ENCODE measurements at regions not wholly inside any gene's neighbourhood (a gene's known extent, or its start where the extent isn't known, plus 50 kb on each side); places are given as distances from the start of the nearest gene placed in this dataset.

DNA sequence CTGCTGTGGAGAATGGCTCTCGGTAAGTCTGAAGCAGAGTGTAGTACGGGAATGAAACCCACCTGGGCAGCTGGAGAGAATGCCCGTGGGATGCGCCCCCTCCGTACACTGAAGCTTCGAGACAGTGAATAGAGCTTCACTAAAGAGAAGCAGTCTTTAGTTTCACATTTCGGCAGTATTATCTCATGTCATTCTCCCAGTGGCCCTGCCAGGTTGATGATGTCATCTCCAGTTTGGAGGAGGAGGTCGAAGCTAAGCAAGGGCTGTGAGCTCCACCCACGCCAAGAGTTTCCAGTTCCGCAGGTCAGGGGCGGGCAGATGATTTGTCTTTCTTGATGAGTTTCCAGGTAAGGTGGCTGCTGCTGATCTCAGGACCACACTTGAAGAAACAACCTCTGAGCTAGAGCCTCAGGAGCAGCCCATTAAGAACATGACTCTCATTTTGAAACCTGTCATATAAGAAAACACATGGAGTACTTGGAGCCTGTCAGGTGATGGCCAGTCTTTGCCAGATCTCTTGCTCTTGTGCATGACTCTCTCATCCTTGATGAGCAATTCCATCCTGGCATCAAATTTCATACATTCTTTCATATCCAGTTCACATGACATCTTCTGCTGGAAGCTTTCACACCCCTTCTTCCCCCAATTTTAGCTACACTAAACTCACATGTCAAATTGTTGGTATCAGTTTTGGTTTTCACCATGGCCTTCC lies 475.0 kb downstream of the RNF144A start:
- DNase-seq, result no peak

DNA sequence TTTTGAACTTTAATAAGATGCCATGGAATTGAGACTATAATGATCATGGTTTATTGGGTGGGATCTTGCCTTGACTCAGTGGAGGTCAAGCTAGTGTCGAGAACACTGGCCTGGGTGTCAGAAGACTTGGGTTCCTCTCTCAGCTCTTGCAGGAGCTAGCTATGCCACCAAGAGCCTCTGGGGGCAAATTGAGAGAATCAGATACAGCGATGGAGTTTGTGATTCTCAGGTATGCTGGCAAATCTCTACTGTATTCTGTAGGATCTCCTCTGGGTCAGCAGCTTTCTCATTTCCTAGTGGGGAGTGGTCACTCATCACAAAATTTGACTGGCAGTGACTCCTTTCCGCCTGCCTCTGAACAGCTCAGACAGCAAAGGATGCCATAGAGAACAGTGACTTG lies 477.0 kb downstream of the RNF144A start:
- no peak for DNase-seq

DNA sequence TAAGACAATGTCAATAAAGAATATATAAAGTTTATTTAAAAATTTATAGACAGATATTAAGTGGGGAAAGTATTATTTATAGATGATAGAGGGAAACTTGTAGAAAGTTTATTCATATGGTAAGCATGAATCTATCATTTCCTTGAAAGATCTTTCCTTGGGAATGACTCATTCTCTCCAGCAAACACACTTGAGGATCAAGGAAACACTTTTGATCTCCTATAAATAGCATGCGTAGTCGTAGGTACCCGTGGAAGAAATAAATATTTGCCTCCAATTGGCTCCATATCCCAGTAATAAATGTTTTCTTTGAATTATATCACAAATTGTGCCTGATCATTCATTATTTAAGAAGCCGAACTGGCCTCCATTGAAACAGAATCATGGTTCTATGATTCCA lies 483.4 kb downstream of the RNF144A start:
- no peak for DNase-seq

DNA sequence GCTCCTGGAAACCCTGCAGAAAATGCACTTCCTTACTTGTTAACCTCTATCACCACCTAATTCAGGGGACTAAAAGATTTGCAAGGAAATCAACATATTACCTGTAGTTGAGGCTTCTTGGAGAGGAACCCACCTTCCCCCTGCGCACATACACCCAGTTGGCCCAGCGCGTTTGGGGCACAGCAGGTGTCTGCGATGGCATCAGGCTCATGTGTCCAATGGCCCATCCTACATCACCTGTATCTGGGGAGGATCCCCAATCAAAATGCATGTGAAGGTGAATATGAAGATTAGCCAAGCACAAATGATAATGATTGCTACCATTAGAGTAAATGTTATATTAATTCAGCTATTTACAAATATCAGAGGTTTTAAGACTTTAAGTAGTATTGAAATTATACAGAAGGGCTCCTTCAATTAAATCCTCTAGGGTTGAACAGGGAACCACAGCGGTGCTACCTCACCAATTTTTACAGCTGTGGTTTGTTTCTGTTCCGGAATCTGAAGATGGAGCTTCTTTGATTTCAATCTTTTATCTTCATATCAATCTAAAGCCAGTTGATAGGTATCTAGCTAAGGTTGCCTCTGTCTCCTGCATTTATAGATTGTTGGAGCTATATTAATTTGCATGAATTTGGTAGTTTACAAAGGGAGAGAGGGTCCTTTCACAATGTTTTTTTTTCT lies 486.0 kb downstream of the RNF144A start:
- no peak for DNase-seq

DNA sequence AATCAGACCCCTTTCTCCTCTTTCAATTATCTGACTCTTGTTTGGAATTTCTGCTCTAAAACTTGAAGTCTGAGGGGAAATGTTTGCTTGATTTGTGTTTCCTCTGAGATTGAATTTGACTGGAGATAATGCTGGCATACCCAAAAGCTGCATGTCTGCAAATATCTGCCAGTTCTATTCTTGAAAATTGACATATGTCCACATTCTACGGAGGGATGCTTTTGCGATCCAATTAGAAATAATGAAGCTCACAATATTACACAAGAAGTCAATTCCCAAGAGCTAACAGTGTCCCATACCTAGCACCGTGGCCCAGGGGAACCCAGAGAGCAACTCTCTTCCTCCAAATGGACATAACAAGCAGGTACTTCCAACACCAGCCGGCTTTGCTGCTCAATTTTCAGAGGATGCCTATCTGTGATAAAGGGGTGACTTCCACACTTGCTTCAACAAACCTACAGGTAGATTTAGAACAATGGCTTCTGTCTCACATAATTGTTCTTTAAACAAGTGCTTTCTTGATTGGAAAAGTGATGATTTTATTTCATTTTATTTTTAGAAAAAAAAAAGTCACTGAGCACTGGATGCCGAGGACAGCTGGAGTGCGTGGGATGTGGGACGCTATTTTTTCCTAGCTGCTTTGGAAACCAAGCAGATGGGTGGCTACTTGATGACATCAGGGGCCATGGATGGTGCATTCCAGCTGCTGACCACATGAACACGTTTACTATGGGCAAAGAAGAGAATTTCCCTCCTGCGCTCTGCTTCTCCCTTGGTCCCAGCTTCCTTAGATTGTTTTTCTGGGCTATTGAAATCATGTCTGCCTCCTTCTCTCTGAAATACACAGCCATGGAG lies 488.9 kb downstream of the RNF144A start:
- DNase-seq, result no peak

DNA sequence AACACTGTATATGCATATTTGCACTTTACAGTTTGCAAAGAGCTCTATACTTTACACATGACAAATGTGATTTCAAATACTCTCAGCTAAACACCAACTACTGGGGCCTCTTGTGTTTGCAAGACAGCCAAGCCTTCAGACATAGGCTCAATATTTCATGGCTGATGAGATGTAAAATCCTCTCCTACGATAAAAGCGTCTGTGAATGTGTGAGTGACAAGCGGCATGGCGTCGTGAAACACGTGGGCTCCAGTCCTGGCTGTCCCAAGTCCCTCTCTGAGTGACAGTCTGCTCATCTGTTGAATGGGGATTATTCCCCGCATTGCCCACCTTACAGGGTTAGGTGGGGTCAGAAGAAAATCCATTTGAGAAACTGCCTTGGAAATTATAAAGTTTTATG lies 489.8 kb downstream of the RNF144A start:
- no peak for DNase-seq

DNA sequence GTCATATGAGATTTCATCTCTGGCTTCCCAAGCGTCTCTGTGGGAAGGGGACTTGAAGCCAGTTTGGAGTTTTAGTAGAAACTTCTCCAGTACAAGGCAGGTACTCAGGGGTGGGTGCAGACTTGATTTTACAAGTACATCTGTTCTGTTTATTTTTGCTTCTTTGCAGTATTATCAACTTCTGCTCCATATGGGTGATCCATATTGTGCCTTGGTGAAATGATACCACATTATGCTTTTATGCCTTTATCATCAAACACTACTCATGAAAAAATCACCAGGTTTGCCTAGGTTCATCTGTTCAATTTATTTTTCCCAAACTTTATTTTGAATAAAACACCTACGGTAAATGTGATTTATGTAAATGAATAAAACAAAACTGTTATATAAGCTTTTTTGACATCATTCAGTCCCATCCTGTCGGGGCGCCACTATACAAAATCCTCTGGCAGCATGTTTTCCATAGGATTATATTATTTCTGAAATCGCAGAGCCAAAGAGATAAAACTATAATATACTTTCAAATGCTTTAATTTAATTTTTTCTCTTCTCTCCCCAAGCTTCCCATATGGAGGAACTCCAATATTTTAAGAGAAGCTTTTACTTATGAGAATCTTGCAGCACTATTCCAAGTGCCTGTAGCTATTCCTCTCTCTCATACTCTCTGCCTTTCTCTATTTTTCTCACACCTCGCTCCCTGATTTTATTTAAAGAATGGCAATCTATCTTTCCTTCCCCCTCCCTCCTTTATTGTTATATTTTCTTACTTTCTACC lies 490.9 kb downstream of the RNF144A start:
- DNase-seq, result no peak

DNA sequence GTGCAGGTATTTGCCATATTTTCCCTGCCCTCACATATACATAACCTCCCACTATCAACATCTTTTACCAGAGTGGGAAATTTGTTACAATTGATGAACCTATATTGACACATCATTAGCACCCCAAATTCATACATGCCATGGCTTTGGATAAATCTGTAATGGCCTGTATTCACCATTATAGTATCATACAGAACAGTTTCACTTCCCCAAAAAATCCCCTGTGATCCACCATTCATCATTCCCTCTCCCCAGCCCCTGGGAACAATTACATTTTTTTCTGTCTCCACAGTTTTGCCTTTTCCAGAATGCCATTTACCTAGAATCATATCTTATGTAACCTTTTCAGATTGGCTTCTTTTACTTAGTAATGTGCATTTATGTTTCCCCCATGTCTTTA lies 494.5 kb downstream of the RNF144A start:
- no peak for DNase-seq

DNA sequence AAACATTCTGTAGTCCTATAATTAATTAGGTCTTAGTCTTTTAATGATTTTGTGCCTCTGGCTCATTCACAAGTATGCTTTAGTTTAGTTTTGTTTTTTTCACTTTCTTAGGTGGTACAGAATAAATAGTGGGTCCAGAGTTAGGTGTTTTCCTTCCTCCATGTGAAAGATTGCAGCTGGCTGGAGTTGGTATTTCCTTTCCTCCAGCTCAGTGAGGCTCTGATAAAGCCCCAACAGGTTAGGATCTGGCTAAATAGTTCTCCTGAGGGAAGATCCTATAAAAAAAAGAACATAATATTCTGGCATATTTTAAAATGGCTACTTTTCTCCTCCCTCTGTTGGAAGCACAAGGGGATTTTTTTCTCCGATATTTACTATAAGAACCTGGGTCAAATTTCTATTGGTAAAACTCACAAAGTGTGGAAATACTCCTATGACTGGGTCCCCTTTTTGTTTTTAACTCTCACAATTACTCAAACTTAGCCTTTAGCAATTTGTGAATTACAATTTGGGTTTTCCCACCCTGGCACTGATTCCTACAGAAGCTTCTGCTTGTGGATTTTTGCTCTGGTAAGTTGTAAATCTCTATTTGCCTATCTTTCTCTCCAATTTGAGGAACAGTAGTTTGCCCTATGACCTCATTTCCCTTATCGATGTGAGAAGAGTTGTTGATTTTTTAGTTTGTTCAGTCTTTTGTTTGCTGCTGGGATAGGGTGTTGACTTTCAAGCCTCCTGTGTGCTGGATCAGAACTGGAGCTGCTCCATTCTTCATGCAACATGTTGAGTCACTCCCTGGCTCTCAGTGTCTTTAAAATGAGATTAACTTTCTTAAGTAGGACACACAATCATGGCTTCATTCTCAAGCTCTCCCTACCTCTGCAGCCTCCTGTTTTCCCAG lies 500.9 kb downstream of the RNF144A start:
- no peak for DNase-seq

DNA sequence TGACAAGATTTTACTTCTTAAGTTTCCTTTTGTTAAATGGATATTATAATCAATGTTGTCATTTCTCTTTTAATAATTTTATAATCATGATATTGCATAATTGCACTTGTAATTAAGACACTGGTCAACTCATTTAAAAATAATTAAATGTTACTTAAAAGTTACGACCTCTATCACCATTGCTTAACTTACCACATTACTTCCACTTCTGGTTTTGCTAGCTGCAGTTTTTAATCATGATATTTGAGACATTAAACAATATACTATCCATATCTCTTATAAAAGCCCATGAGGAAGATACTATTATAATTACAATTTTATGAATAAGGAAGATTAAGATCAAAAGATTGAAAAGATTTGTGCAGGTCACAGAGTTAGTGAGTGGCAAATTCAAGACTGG lies 502.0 kb downstream of the RNF144A start:
- no peak for DNase-seq

DNA sequence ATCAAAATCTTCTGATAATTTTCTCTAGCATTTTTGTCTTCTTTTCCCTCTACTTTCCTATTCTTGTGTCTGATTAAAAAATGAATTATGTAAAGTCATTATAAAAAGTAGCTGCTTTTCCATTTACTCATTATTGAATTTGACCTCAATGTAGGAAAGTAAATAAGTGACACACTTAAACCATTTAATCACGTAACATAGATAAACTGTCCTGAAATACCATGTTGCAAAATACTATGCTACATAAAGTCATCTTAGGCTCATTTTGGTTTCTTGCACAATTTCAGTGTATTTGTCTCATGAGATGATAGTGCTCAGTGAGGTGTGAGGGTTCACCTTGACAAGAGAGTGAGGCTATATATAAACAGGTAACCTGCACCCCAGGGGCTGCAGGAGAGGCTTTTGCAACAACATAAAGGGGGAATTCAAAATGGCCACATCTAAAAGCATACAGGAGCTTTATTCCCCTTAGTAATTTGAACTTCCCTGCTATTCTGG lies 502.7 kb downstream of the RNF144A start:
- no peak for DNase-seq

DNA sequence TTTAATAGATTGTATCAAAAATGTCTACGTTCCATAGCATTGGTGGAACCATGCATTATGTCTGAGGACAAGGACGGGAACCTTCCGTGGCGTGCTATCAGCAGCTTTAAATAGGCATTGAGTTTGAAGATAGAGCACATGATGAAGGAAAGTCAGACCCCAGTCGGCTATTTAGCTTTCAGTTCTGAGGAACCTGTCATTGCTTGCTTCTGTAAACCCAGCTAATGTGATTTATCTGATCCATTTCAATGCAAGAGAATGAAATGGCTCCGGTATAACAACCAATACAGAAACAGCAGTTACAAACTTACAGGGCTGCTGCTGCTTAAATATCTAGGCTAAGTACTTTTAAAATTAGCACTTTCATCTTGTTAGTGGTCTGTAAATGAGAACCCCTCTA lies 503.3 kb downstream of the RNF144A start:
- no peak for DNase-seq

DNA sequence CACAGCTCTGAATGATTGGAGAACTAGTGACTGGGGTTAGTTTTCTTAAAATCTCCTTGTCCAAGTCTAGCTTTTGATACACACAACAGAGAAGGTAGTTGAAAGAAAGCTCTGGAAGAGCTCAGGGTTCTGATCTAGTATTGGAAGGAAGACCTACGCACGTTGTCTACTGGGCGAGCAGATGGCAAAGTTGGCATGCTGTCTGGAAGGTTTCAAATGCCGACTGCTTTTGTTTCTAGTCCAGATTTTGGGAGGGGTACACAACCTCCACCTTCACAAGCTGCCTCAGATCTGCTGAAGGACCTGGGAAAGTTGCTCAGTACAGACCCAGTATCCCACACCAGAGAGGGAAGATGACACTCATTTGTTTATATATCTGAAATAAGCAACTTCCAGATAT lies 507.3 kb downstream of the RNF144A start:
- DNase-seq, result no peak

DNA sequence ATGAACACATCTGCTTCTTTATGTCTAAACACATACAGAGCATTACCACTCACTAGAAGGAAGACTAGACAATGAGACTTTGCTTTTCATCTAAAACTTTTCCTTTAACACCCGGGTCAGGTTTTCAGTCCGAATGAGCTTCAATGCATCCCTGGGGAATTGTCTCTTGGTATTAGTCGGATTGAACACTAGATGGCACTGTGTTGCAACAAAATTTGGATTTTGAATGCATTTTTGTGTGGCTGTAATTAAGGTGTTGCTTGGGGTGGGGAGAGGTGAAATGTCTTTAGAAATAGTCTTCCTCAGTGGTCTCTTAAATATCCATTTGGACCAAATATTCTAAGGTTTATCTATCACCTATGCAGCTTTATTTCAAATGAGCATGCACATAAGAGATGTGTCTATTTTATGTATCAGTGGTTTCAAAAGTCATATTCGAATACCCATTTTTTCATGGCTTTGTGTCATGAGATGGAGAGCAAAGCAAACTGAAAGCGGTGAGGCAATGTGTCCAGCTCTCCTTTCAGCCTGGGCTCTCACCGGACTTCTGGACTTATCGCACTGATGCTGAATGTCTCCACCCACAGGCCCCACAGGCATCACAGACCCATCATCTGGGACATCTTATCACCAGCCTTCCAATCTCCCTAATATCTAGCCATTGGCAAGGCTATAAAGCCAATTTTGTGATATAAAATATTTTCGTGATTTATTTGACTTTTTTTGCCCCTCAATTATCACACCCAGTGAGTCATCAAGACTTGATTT lies 510.3 kb downstream of the RNF144A start:
- peak; percentile 73 for DNase-seq

DNA sequence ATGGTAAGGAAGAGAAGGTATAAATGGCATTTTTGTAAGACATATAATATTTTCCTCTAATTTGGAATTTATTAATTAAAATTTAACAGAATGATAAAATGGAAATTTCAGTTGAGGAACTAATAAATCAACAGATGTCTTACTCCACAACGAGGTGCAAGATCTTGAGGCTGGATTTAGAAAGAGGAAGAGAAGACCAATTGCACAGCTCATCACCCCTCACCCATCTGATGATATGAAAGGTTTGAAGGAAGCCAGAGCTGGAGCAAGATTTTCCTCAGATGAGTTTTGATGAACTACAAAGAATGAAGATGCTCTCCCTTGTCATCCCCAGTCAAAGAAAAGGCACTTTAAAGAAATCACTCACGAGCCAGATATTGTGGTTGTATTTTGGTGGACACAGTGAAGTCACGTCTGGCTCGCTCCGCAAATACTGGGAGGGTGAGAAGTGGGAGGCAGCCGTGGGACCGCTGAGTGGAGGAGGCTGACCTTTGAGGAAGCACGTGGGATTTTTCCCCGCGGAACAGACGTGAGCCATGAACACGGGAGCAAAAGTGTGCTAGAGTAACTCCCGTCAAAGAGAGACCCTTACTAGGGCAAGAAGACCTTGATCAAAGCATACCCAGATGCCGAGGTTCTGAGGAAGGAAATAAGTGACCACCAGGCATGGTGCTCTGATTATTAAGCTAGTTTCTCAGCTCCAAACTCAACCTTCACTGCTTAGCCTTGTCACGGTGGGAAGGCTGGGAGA lies 511.4 kb downstream of the RNF144A start:
- DNase-seq, result no peak

DNA sequence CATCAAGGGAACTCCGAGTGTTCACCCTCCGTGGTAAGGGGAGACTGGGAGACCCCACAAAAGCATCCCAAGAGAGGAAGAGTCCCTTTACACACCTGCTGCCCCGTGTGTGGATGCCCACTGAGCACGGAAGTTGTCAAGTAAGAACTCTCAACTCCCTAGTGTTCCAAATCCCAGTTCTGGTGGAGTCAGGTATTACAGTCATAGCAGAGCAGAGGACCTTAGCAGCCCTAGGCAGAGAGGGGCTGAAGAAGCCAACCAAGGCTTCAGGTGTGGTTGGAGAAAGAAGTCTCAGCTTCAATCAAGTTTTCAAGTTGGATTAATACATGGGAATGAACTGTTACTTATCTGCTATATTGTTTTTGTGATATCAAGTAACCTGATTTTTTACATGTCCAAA lies 512.5 kb downstream of the RNF144A start:
- DNase-seq, result no peak

DNA sequence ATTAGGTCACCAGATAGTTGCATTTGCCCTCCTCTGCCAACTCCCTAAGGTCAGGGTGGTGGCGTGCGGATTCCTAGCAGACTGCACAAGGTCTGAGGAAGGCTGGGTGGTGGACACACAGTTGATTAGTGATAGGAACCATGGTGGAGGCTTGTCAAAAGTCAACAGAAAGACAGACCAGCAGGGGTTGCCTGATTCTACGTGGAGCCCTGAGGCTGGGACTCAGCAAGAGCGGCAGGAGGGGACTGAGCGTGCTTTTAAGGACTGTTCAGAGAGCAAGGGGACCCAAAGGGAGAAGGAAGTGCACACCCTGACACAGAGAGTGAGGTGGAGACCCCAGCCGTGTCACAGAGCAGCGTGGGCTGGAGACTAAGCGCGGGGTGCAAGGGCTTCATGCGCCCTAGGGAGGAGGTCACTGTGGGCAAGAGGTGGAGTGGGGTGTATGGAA lies 513.2 kb downstream of the RNF144A start:
- DNase-seq, result no peak

DNA sequence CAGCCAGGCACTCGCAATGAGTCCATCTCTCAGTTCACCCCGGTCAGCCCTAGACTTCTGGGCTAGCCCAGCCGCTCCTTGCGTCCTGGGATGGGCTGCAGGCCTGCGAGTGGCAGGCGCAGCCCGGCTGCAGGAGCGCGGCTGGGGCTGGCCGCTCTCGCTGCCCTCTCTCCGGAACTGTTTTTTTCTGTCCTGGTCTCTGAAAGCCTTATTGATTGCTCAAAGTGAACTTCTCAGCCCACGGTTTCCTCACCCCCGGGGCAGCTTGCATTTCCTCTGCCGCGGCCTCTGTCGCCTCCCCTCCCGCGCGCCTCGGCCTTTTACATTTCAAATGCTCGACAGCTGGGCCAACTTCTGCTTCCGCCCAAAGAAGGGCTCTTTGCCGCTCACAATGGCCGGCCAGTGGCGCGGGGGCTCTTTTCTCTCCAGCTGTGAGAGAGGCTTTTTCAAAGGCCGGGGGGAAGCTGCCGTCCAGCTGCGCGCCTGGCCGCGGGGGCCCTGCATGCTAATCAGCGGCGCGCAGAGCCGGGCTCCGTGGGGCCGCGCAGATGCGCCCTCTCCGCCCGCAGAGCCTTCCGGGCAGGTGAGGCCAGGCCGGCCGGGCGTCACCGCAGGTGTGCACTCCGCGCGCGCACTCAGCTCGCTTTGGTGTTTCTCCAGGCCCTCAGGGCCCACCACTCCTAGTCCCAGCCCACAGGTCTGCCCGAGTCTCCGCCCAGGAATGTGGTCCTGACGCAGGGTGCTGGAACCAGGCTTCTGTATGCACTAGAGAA lies 513.8 kb downstream of the RNF144A start:
- DNase-seq, result peak; percentile 78

DNA sequence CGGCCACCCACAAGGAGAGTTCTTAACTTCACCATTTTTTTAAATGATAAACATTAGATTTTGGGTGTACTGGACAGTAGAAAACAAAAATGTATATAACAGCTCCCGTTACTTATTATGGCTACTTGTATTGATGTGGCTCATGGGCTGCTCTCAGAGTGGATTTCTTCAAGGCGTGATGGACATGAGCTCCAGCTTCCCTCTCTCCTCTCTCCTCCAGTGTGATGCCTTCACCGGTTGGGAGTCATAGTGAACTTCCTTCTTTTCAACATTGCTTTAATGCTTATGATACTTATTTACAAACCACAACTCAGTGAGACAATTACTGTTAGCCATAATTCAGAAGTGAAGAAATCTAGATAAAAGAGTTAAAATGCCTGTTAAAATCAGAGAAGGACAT lies 515.2 kb downstream of the RNF144A start:
- DNase-seq, result no peak
